Kidney epithelial cell (primary cell): ENCODE measurements at regions not wholly inside any gene's neighbourhood (a gene's known extent, or its start where the extent isn't known, plus 50 kb on each side); places are given as distances from the start of the nearest gene placed in this dataset.

Experiments used
- DNase-seq: peaks from one replicate; pipeline ENCODE4 v3.0.0-alpha.2; 2010; ENCODE audit warnings: low read depth
- H3K27me3 ChIP-seq: 2 replicates; pipeline ENCODE4 v1.6.0; 2011; ENCODE audit warnings: low read length; ENCODE audit not compliant: control insufficient read depth, insufficient read depth
- H3K36me3 ChIP-seq: 2 replicates; pipeline ENCODE4 v1.5.1; 2011; ENCODE audit warnings: low read length; ENCODE audit not compliant: control insufficient read depth, insufficient read depth
- H3K4me3 ChIP-seq: 2 replicates; pipeline ENCODE4 v1.5.1; 2011; ENCODE audit warnings: low read depth, mild to moderate bottlenecking, control low read depth, low read length
- CTCF ChIP-seq: IDR thresholded peaks from 2 replicates; pipeline ENCODE4 v1.5.1; 2011; ENCODE audit warnings: mild to moderate bottlenecking, moderate library complexity, low read length, control low read depth, inconsistent platforms; ENCODE audit not compliant: insufficient read depth, poor library complexity, severe bottlenecking

GRCh38 chr2:8388781-8389180, 293.1 kb upstream of the ID2 start:
- Histone ChIP-seq H3K36me3 (no peaks in the 10 kb centered on the region), H3K27me3 (no peaks in the 10 kb centered on the region), H3K4me3 (no peak overlapping the region)
- no peak for TF ChIP-seq CTCF
- no peak for DNase-seq

DNA sequence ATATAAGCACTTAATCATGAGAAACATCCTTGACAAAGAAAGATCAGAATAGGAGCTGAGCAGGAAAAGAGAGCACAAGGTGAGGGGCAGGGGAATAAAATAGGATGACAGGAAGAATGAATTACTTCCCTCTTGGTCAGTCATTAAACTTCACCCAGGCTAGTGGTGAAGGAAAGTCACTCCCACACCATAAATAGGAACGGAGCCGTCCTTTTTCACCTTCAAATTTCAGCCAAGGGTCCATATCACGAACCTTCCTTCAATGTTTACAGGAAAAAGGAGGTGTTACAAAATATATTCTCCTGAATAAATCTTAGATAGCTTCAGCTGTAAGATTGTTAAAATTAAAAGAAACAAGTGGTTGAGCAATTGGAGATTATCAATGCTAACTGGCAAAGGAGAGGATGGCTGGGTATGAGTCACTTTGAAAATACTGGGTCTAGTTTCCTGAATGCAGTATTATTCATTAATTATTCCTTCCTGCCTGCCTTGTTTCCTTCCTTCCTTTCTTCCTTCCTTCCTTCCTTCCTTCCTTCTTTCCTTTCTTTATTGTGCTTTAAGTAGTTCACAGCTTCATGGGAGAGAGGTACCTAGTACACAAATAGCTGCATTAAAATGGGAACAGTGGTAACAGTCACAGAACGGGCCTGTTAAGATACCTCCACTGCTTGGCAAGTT, 292.3 kb upstream of the ID2 start:
- Histone ChIP-seq H3K27me3 (no peaks in the 10 kb centered on the region), H3K4me3 (no peak overlapping the region), H3K36me3 (no peaks in the 10 kb centered on the region)
- peak; percentile 14 for DNase-seq
- no peak for TF ChIP-seq CTCF

DNA sequence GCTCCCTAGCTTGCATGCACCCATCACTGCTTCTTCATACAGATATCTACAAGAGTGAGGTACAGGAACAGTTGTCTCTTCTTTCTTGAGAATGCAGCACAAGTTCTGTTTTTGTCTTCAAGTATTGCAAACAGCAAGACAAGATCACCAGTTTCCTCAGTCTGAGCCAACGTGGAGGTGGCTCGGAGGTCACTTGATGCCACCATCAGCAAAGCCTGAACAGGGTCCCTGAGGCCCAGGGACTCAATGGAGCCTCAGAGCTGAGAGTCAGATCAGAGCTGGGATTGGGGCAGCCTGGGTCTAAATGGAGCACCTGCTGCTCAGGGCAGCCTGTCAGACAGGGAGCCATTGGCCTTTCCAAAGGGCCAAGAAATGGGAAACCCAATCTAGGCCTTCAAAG, 290.7 kb upstream of the ID2 start:
- Histone ChIP-seq H3K27me3 (no peaks in the 10 kb centered on the region), H3K36me3 (no peaks in the 10 kb centered on the region), H3K4me3 (no peak overlapping the region)
- DNase-seq, result no peak
- TF ChIP-seq CTCF, result no peak

- Histone ChIP-seq H3K27me3 (no peaks in the 10 kb centered on the region), H3K4me3 (no peak overlapping the region), H3K36me3 (no peaks in the 10 kb centered on the region)
- no peak for DNase-seq
- no peak for TF ChIP-seq CTCF
Observed at GRCh38 chr2:8391584-8391983, 290.3 kb upstream of the ID2 start.

DNA sequence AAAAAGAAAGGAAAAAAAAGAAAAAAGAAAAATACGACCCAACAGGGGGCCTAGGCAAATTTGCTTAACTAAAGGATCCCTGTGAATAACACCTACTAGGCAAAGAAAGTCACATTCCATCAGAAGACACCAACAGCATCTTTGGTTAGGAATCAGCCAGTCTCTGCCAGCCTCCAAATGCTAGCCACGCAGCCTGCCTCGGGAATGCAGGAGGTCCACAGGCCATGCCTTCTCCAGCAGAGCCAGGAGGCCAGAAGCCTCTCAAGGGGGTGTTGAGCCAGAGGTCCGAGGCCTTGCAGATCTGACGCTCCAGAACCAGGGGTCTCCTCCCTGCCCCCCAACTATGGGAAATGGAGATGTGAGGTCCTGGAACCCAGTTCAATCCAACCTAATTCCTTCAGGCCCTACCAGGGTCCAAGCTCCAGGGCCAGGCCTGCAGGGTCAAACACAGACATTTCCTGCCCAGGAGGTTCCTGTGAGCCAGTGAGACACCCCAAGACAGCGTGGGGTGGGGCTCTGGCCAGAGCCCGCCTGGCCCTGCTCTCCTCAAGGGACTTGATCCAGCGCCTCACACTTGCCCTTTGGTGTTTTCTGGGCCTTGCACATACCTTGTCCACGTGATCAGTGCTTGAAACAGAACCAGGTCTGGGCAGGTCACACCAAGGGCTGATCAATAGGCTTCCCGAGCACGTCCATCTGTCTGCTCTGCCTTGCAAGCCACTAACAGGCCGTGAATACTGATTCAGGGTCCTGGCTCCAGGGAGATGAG, 289.6 kb upstream of the ID2 start:
- Histone ChIP-seq H3K27me3 (no peaks in the 10 kb centered on the region), H3K4me3 (no peak overlapping the region), H3K36me3 (no peaks in the 10 kb centered on the region)
- DNase-seq, result no peak
- TF ChIP-seq CTCF, result no peak
